ENCODE measurements at regions not wholly inside any gene's neighbourhood (a gene's known extent, or its start where the extent isn't known, plus 50 kb on each side); places are given as distances from the start of the nearest gene placed in this dataset.

GRCh38 chr10:105914432-105914831 is 1250.1 kb downstream of the SORCS1 start:
- TF ChIP-seq, protein P1, sequence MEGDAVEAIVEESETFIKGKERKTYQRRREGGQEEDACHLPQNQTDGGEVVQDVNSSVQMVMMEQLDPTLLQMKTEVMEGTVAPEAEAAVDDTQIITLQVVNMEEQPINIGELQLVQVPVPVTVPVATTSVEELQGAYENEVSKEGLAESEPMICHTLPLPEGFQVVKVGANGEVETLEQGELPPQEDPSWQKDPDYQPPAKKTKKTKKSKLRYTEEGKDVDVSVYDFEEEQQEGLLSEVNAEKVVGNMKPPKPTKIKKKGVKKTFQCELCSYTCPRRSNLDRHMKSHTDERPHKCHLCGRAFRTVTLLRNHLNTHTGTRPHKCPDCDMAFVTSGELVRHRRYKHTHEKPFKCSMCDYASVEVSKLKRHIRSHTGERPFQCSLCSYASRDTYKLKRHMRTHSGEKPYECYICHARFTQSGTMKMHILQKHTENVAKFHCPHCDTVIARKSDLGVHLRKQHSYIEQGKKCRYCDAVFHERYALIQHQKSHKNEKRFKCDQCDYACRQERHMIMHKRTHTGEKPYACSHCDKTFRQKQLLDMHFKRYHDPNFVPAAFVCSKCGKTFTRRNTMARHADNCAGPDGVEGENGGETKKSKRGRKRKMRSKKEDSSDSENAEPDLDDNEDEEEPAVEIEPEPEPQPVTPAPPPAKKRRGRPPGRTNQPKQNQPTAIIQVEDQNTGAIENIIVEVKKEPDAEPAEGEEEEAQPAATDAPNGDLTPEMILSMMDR (IDR thresholded peaks at IDR 0.05; ENCODE audit: low read depth, low read length), result no peak
- TF ChIP-seq EZH2phosphoT487 (IDR thresholded peaks at IDR 0.05; ENCODE audit: low read depth), result no peak

Data from OCI-LY3 (cell line).